HG03521 (cell line): ENCODE measurements at regions not wholly inside any gene's neighbourhood (a gene's known extent, or its start where the extent isn't known, plus 50 kb on each side); places are given as distances from the start of the nearest gene placed in this dataset.

ENCODE experiments used
- ATAC-seq: cut with Tn5 transposase; IDR thresholded peaks from one replicate; pipeline ENCODE4 v1.9.1; 2021; ENCODE audit warnings: mild to moderate bottlenecking, moderate library complexity; ENCODE audit not compliant: unreplicated experiment

DNA sequence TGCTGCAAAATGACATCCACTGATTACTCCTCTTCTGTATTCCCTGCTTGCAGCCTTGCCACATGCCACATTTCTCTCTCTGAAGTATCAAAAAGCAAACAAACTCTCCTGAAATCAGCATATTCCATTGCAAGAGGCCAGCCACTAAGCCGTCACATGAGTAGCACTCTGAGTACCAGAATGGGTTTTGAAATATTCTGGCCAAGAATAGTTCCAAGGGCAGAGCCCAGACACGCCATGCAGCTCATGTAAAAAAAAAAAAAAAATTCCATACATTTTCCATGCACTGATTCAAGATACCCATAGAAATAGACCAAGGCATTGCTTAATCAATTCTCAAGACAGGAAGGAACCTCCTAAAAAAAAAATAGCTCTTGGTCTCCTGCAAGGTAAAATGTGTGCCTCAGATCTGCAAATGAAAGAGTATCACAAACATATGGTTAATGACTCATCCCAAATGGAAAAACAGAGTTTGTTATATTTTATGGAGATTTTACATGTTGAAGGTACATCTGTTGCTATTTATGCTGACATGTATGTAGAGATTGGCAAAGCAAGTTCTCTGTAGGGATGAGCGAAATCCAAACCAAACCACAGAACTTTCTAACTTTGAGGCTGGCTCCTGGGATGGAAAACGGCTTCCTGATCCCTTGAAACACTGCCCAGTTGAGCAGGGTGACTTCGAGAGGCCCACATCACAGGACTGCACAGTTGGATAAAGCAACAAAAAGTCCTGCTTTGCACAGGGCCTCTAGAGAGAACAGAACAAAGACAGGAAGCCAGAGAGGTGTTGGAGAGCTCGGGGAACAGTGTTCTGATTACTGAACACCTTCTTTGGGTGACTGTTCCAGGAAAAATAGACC is 346.2 kb downstream of the ZNF521 start:
- ATAC-seq: no peak

DNA sequence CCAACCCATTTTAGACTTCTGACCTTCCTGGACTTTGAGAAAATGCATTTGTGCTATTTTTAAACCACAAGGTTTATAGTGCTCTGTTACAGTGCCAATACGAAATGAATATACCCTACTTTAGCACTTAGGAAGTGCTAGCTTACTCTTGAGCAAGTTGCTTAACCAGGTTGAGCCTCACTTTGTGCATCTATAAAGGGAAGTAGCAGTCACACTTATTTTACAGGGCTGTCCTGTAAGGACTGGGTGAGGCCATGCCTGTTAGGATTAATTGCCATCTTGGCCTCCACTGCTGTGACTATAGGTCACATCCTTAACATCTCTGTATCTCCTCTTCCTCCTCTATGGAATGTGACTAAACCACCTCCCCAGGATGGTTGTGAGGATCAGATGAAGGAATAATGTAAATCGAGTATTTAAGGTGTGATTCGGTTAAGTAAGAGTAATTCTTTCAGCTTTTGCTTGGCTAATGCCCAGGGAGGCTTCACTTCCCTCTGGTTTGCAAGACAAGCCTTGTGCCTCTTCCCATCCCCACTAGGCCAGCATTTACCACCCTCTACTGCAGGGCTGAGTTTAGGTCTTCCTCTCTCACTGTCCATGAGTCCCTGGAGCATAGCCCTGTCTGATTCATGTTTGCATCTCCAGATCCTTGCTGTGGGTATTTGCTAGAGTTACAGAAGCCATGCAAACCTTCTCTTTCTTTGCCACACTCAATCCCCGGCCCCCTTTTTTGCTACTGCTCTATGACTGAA is 341.2 kb downstream of the ZNF521 start:
- ATAC-seq: no peak
